ENCODE measurements at regions not wholly inside any gene's neighbourhood (a gene's known extent, or its start where the extent isn't known, plus 50 kb on each side); places are given as distances from the start of the nearest gene placed in this dataset.

GRCh38 chr3:77835921-77836320 lies 796.0 kb downstream of the ROBO2 start:
- intact Hi-C loops (cut with DNase I) = no loop called here
- Histone ChIP-seq H3K4me3 (no peak overlapping the region), H3K4me1 (no peaks in the 10 kb centered on the region), H3K27ac (no peak overlapping the region), H3K27me3 (no peaks in the 10 kb centered on the region), H3K36me3 (no peaks in the 10 kb centered on the region), H3K9me3 (peaks cover 0 to 7% (median 0%) of the 10 kb centered on the region in 3 donors)
- TF ChIP-seq CTCF (IDR thresholded peaks at IDR 0.05) (no peak), POLR2A (IDR thresholded peaks at IDR 0.05) (no peak)
- no peak for DNase-seq
- WGBS, 2 donors = 61 to 81% methylated on average over 5 of the region's 5 CpGs

- Histone ChIP-seq H3K36me3 (no peaks in the 10 kb centered on the region), H3K4me1 (no peaks in the 10 kb centered on the region), H3K27me3 (no peaks in the 10 kb centered on the region), H3K9me3 (peaks cover 0 to 9% (median 0%) of the 10 kb centered on the region in 3 donors), H3K27ac (no peak overlapping the region), H3K4me3 (no peak overlapping the region)
- 62 to 65% methylated on average over 4 of the region's 5 CpGs for WGBS, 2 donors
- intact Hi-C loops (cut with DNase I) = no loop called here
- DNase-seq = no peak
- no peak for TF ChIP-seq CTCF (IDR thresholded peaks at IDR 0.05)
- TF ChIP-seq POLR2A (IDR thresholded peaks at IDR 0.05) = no peak
Observed at GRCh38 chr3:77837456-77838025, 797.6 kb downstream of the ROBO2 start.

GRCh38 chr3:77859156-77859555 lies 819.3 kb downstream of the ROBO2 start:
- 92 to 94% methylated on average over 3 of the region's 3 CpGs for WGBS, 2 donors
- no peak for DNase-seq
- Histone ChIP-seq H3K4me1 (no peaks in the 10 kb centered on the region), H3K9me3 (no peaks in the 10 kb centered on the region), H3K36me3 (no peaks in the 10 kb centered on the region), H3K4me3 (no peak overlapping the region), H3K27ac (no peak overlapping the region), H3K27me3 (no peaks in the 10 kb centered on the region)
- TF ChIP-seq POLR2A (IDR thresholded peaks at IDR 0.05) = no peak
- TF ChIP-seq CTCF (IDR thresholded peaks at IDR 0.05) = no peak
- intact Hi-C loops (cut with DNase I) = no loop called here

GRCh38 chr3:77868725-77869124 lies 828.8 kb downstream of the ROBO2 start:
- TF ChIP-seq CTCF (IDR thresholded peaks at IDR 0.05) (no peak), POLR2A (IDR thresholded peaks at IDR 0.05) (no peak)
- Histone ChIP-seq H3K27ac (no peak overlapping the region), H3K4me1 (peaks cover 0 to 8% (median 0%) of the 10 kb centered on the region in 3 donors), H3K4me3 (no peak overlapping the region), H3K27me3 (no peaks in the 10 kb centered on the region), H3K9me3 (no peaks in the 10 kb centered on the region), H3K36me3 (no peaks in the 10 kb centered on the region)
- 27 to 34% methylated on average over 2 of the region's 2 CpGs for WGBS, 2 donors
- intact Hi-C loops (cut with DNase I) = no loop called here
- no peak for DNase-seq

GRCh38 chr3:77869423-77869822 lies 829.5 kb downstream of the ROBO2 start:
- intact Hi-C loops (cut with DNase I) = no loop called here
- no peaks in the 10 kb centered on the region for H3K9me3 ChIP-seq
- no peak overlapping the region for H3K4me3 ChIP-seq
- H3K36me3 ChIP-seq = no peaks in the 10 kb centered on the region
- DNase-seq = no peak
- H3K4me1 ChIP-seq = peaks cover 0 to 8% (median 0%) of the 10 kb centered on the region in 3 donors
- WGBS, 2 donors = 73 to 90% methylated on average over 7 of the region's 7 CpGs
- H3K27me3 ChIP-seq = no peaks in the 10 kb centered on the region
- TF ChIP-seq CTCF (IDR thresholded peaks at IDR 0.05) = no peak
- no peak for TF ChIP-seq POLR2A (IDR thresholded peaks at IDR 0.05)
- H3K27ac ChIP-seq = no peak overlapping the region

Measured in esophagus squamous epithelium (tissue), 5 donors.